Stimulated activated effector memory CD8-positive, alpha-beta T cell treated with anti-CD3 and anti-CD28 coated beads, Interleukin-12 subunit alpha, Interleukin-12 subunit beta, amount 100 ng/mL, for 72 hours (primary cell): ENCODE measurements at regions not wholly inside any gene's neighbourhood (a gene's known extent, or its start where the extent isn't known, plus 50 kb on each side); places are given as distances from the start of the nearest gene placed in this dataset.

ENCODE experiments used
- ATAC-seq: fragments of 150-1000 bp; cut with Tn5 transposase; 2 replicates; pipeline ENCODE4 v1.10.0; 2021
- DNase-seq, 2 donors: peaks; one replicate each; pipeline ENCODE4 v3.0.0; 2021 to 2022; ENCODE audit warnings: low spot score in 2 of 2
- H3K27ac Mint-ChIP-seq: one replicate; pipeline ENCODE4 v1.8.0; 2022; ENCODE audit warnings: mild to moderate bottlenecking, mixed read lengths
- H3K36me3 Mint-ChIP-seq: one replicate; pipeline ENCODE4 v1.8.0; 2022; ENCODE audit warnings: mild to moderate bottlenecking, mixed read lengths
- H3K4me1 Mint-ChIP-seq: one replicate; pipeline ENCODE4 v1.8.0; 2022; ENCODE audit warnings: mixed read lengths
- H3K4me3 Mint-ChIP-seq: one replicate; pipeline ENCODE4 v1.8.0; 2022; ENCODE audit warnings: mild to moderate bottlenecking, mixed read lengths
- H3K9me3 Mint-ChIP-seq: one replicate; pipeline ENCODE4 v1.8.0; 2022; ENCODE audit warnings: mixed read lengths

GRCh38 chr5:8613078-8613685 is 744.2 kb downstream of the MTRR start:
- no peak overlapping the region for H3K27ac Mint-ChIP-seq
- peaks cover 19% of the 10 kb centered on the region for H3K9me3 Mint-ChIP-seq
- DNase-seq (no peak), ATAC-seq (no peak)
- H3K36me3 Mint-ChIP-seq: no peaks in the 10 kb centered on the region
- no peaks in the 10 kb centered on the region for H3K4me1 Mint-ChIP-seq
- no peak overlapping the region for H3K4me3 Mint-ChIP-seq

GRCh38 chr5:8615142-8615858 is 746.4 kb downstream of the MTRR start:
- Mint-ChIP-seq H3K9me3 (peaks cover 19% of the 10 kb centered on the region), H3K27ac (no peak overlapping the region), H3K36me3 (no peaks in the 10 kb centered on the region), H3K4me3 (no peak overlapping the region), H3K4me1 (no peaks in the 10 kb centered on the region)
- DNase-seq (no peak), ATAC-seq (no peak)

GRCh38 chr5:8628521-8628920 is 759.6 kb downstream of the MTRR start:
- Mint-ChIP-seq H3K27ac (no peak overlapping the region), H3K4me1 (no peaks in the 10 kb centered on the region), H3K4me3 (no peak overlapping the region), H3K9me3 (peaks cover 7% of the 10 kb centered on the region), H3K36me3 (no peaks in the 10 kb centered on the region)
- no peak for ATAC-seq
- DNase-seq: no peak

- ATAC-seq: no peak
- H3K36me3 Mint-ChIP-seq: no peaks in the 10 kb centered on the region
- H3K4me3 Mint-ChIP-seq: no peak overlapping the region
- no peaks in the 10 kb centered on the region for H3K4me1 Mint-ChIP-seq
- no peak for DNase-seq
- no peak overlapping the region for H3K27ac Mint-ChIP-seq
- peaks cover 6% of the 10 kb centered on the region for H3K9me3 Mint-ChIP-seq
These were observed 764.3 kb downstream of the MTRR start for GRCh38 chr5:8633259-8633658.

- H3K27ac Mint-ChIP-seq: no peak overlapping the region
- no peaks in the 10 kb centered on the region for H3K4me1 Mint-ChIP-seq
- H3K36me3 Mint-ChIP-seq: no peaks in the 10 kb centered on the region
- no peak for DNase-seq
- no peak overlapping the region for H3K4me3 Mint-ChIP-seq
- ATAC-seq: no peak
- H3K9me3 Mint-ChIP-seq: peaks cover 6% of the 10 kb centered on the region
These were observed 764.7 kb downstream of the MTRR start for GRCh38 chr5:8633696-8634095.

GRCh38 chr5:8634219-8634618 is 765.3 kb downstream of the MTRR start:
- no peak for DNase-seq
- Mint-ChIP-seq H3K4me3 (no peak overlapping the region), H3K4me1 (no peaks in the 10 kb centered on the region), H3K27ac (no peak overlapping the region), H3K36me3 (no peaks in the 10 kb centered on the region), H3K9me3 (peaks cover 6% of the 10 kb centered on the region)
- no peak for ATAC-seq

- no peak overlapping the region for H3K4me3 Mint-ChIP-seq
- H3K27ac Mint-ChIP-seq: no peak overlapping the region
- DNase-seq (no peak), ATAC-seq (no peak)
- H3K9me3 Mint-ChIP-seq: peaks cover 3% of the 10 kb centered on the region
- no peaks in the 10 kb centered on the region for H3K4me1 Mint-ChIP-seq
- H3K36me3 Mint-ChIP-seq: no peaks in the 10 kb centered on the region
These were observed 773.0 kb downstream of the MTRR start for GRCh38 chr5:8641786-8642505.

- Mint-ChIP-seq H3K4me3 (no peak overlapping the region), H3K36me3 (no peaks in the 10 kb centered on the region), H3K4me1 (no peaks in the 10 kb centered on the region), H3K27ac (no peak overlapping the region), H3K9me3 (peaks cover 3% of the 10 kb centered on the region)
- ATAC-seq (no peak), DNase-seq (no peak)
These were observed 775.4 kb downstream of the MTRR start for GRCh38 chr5:8644377-8644776.

- no peak overlapping the region for H3K4me3 Mint-ChIP-seq
These were observed 778.2 kb downstream of the MTRR start for GRCh38 chr5:8647111-8647510.

GRCh38 chr5:8650186-8650585 is 781.2 kb downstream of the MTRR start:
- Mint-ChIP-seq H3K9me3 (peaks cover 15% of the 10 kb centered on the region), H3K36me3 (no peaks in the 10 kb centered on the region), H3K4me1 (no peaks in the 10 kb centered on the region), H3K4me3 (no peak overlapping the region), H3K27ac (no peak overlapping the region)
- ATAC-seq: no peak
- no peak for DNase-seq

More at GRCh38 chr5:8647111-8647510, 778.2 kb downstream of the MTRR start:
- ATAC-seq (no peak), DNase-seq (no peak)
- H3K36me3 Mint-ChIP-seq: no peaks in the 10 kb centered on the region
- H3K9me3 Mint-ChIP-seq: peaks cover 18% of the 10 kb centered on the region
- no peak overlapping the region for H3K27ac Mint-ChIP-seq
- H3K4me1 Mint-ChIP-seq: no peaks in the 10 kb centered on the region

GRCh38 chr5:8660133-8660893 is 791.4 kb downstream of the MTRR start:
- Mint-ChIP-seq H3K4me1 (no peaks in the 10 kb centered on the region), H3K4me3 (no peak overlapping the region), H3K36me3 (no peaks in the 10 kb centered on the region), H3K27ac (no peak overlapping the region), H3K9me3 (peaks cover 15% of the 10 kb centered on the region)
- ATAC-seq (no peak), DNase-seq (no peak)

GRCh38 chr5:8663374-8663773 is 794.4 kb downstream of the MTRR start:
- H3K4me1 Mint-ChIP-seq: no peaks in the 10 kb centered on the region
- ATAC-seq: no peak
- no peak overlapping the region for H3K4me3 Mint-ChIP-seq
- no peak for DNase-seq
- H3K27ac Mint-ChIP-seq: no peak overlapping the region
- H3K36me3 Mint-ChIP-seq: no peaks in the 10 kb centered on the region
- peaks cover 4% of the 10 kb centered on the region for H3K9me3 Mint-ChIP-seq

GRCh38 chr5:8675182-8675581 is 806.2 kb downstream of the MTRR start:
- H3K9me3 Mint-ChIP-seq: peaks cover 8% of the 10 kb centered on the region
- H3K4me1 Mint-ChIP-seq: no peaks in the 10 kb centered on the region
- ATAC-seq: no peak
- H3K36me3 Mint-ChIP-seq: no peaks in the 10 kb centered on the region
- no peak for DNase-seq
- H3K27ac Mint-ChIP-seq: no peak overlapping the region
- no peak overlapping the region for H3K4me3 Mint-ChIP-seq

GRCh38 chr5:8676695-8677094 is 807.7 kb downstream of the MTRR start:
- Mint-ChIP-seq H3K36me3 (no peaks in the 10 kb centered on the region), H3K4me3 (no peak overlapping the region), H3K27ac (no peak overlapping the region), H3K4me1 (no peaks in the 10 kb centered on the region), H3K9me3 (peaks cover 11% of the 10 kb centered on the region)
- ATAC-seq (no peak), DNase-seq (no peak)

- Mint-ChIP-seq H3K9me3 (peaks cover 17% of the 10 kb centered on the region), H3K4me1 (no peaks in the 10 kb centered on the region), H3K36me3 (no peaks in the 10 kb centered on the region), H3K4me3 (no peak overlapping the region), H3K27ac (no peak overlapping the region)
- ATAC-seq (no peak), DNase-seq (no peak)
These were observed 813.4 kb downstream of the MTRR start for GRCh38 chr5:8682381-8682780.
